ENCODE measurements at regions not wholly inside any gene's neighbourhood (a gene's known extent, or its start where the extent isn't known, plus 50 kb on each side); places are given as distances from the start of the nearest gene placed in this dataset.
A peak's percentile ranks its signal among the peaks of the same experiment; 100 is the strongest.

GRCh38 chr9:89866701-89867100, 261.9 kb downstream of the GADD45G start:
- no peak for DNase-seq

DNA sequence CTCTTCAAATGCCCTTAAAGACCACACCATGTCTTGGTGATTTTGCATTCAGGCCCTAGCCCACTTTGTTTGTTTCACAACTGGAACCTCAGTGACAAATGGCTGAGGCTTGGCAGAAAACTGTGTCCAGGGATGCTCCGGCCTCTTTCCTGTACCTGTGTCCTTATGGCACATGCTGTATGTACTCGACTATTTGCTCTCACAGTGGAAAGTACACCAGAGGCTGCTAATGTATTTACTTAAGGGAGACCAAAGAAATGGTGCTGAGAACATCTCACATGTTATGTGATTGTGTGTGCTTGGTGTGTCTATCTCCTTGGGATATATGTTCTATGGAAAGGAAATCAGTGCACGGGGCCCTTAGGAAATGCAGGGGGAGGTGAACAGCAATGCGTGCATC, 263.3 kb downstream of the GADD45G start:
- no peak for DNase-seq

DNA sequence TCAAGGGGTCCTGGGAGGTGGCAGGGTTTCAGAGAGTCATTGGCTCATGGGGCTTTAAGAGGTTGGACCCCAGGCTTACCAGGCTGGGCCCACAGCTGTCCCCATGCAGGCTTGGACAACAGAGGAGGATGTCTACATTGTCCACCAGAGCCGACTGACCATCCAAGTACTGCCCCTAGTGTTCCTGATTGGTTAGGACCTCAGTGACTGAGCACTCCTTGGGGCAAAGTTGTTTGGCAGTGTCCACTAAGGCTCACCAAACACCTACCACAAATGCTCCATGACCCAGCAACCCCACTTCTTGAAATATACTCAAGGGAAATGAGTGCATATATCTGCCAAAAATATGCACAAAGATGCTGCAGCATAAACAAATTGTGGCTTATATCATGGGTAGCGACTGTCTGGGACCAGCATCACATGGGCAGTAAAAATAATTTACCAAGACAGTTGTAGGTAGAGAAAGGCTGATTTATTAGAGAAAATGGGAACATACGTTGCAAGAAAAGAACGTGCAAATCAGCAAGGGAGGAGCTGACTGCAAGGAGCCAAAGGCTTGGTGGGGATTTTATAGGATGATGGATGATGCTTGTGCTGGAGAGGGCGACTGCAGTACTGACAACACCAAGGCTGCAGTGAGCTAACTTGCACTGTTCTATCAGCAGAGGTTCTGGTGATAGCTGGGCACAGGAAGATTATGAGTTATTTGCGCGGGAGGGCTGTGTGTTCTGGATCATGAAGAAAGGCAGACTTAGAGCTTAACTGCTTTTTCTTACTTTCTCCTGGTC, 265.2 kb downstream of the GADD45G start:
- no peak for DNase-seq

- no peak for DNase-seq
Measured at GRCh38 chr9:89871871-89872331, 267.1 kb downstream of the GADD45G start.

GRCh38 chr9:89872426-89872912, 267.7 kb downstream of the GADD45G start:
- DNase-seq = no peak

GRCh38 chr9:89872913-89873707, 268.3 kb downstream of the GADD45G start:
- no peak for DNase-seq

GRCh38 chr9:89873801-89874200, 269.0 kb downstream of the GADD45G start:
- no peak for DNase-seq

DNA sequence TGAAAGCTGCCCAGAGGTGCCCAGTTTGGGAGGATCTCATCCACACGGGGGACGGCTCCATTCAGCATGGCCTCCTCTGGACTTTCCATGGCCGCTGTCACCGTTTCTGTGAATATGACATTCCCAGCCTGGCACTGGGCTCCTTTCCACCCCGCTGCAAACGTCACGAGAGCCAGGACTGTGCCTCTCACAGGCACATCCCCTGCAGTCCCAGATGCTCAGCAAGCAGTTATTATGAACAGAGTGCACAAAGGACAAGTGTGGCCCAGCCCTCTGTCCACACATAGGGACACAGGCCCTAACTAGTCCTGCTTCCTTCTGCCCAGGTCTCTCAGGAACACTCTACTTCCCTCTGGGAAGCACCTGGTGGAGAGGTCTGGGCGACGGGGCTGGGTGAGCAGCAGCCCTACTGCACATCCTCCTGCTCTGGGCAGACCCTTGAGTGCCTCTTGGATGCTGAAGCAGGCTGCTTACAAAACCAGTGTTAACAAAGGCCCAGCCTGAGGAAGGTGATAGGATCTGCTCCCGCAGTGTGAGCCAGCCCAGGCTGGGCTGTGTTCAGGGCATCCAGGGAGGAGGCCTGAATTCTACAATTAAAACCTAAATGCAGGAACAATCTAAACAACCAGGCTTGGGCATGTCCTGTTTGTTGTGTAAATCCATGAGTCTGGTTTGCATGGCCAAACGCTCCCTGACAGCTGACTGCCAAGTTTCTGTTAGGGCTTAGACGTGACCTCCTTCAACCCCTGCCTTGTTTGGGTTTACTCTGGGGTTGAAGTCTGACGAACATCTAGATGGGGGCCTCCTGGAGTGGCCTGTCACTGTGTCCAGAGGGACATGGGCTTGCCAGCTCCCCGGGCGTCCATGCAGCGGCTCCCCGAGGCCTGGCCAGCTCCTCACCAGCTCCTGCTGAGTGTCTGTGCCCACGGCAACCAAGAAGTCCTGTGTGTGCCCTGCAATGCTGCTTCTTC, 269.8 kb downstream of the GADD45G start:
- no peak for DNase-seq

GRCh38 chr9:89877051-89878002, 272.5 kb downstream of the GADD45G start:
- DNase-seq = no peak

DNA sequence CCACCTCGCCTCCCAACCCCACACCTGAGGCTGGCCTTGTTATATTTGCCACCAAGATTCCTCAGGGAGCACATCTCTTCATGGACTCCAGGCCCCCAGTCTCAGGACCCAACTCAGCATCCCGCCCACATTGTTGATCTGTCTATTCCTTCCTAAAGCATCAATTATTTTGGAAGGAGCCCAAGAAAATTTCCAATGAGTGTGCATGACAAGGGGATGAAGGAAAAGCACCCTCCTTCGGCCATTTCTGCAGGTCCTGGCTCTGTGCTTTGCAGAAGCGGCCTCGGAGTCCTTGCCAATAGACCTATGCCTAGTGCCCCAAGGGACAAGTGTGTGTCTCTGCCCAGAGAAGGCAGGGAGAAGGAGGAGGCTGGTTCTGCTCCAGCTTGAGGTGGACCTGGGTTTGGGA, 273.2 kb downstream of the GADD45G start:
- no peak for DNase-seq

GRCh38 chr9:89878687-89879086, 273.9 kb downstream of the GADD45G start:
- no peak for DNase-seq

- no peak for DNase-seq
Measured at GRCh38 chr9:89879276-89879675, 274.5 kb downstream of the GADD45G start.

DNA sequence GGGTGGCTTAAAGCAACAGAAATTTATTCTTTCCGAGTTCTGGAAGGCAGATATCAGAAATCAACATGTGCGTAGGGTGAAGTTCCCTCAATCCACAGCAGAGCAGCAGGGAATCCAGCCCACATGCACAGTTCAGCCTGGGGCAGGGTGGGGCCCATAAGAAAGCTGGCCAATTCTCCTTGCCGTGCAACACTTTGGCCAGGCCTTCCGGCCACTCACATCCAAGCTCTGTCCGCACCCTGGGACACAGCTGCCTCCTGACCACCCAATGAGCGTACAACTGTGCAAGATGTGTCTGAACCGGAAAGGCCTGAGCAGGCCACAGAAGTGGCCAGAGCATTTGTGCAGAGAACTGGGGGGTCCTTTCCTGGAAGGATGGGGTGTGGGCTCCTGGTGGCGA, 274.9 kb downstream of the GADD45G start:
- DNase-seq = peak; percentile 79

- DNase-seq = no peak
Measured at GRCh38 chr9:89880161-89880560, 275.3 kb downstream of the GADD45G start.

- no peak for DNase-seq
Measured at GRCh38 chr9:89880721-89881120, 275.9 kb downstream of the GADD45G start.

GRCh38 chr9:89881431-89881830, 276.6 kb downstream of the GADD45G start:
- DNase-seq = no peak

GRCh38 chr9:89882930-89883361, 278.1 kb downstream of the GADD45G start:
- no peak for DNase-seq

- no peak for DNase-seq
Measured at GRCh38 chr9:89883401-89884341, 278.9 kb downstream of the GADD45G start.

GRCh38 chr9:89884356-89885083, 279.7 kb downstream of the GADD45G start:
- no peak for DNase-seq
